HG03442 (cell line): ENCODE measurements at regions not wholly inside any gene's neighbourhood (a gene's known extent, or its start where the extent isn't known, plus 50 kb on each side); places are given as distances from the start of the nearest gene placed in this dataset.
"Not testable (repeated sequence)": the region's sequence is repeated elsewhere in the genome, so short reads cannot be mapped to it uniquely, and the experiment has no call there.

Experiments
- ATAC-seq: cut with Tn5 transposase; IDR thresholded peaks from one replicate; pipeline ENCODE4 v1.9.1; 2021; ENCODE audit warnings: mild to moderate bottlenecking, moderate library complexity; ENCODE audit not compliant: unreplicated experiment

DNA sequence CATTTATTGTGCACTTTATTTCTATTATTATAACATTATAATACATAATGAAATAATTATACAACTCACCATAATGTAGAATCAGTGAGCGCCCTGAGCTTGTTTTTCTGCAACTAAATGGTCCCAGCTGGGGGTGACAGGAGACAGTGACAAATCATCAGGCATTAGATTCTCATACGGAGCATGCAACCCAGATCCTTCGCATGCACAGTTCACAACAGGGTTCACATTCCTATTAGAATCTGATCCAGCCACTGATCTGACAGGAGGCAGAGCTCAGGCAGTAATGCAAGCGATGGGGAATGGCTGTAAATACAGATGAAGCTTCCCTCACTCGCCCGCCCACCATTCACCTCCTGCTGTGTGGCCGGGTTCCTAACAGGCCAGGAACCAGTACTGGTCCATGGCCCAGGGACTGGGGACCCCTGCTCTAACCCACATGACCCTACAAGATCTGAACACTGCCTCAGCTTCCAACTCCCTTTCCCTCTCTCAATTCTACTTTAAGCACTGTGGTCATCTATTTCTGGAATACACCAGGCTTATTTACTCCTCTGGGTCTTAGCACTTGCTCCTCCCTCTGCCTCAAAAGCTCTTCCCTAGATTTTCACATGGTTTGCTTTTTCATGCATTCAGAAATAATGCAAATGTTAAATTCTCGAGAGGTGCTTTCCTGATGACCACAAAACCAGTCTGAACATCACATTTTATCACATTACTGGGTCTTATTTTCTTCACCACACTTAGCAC lies 166.8 kb upstream of the HCCS start:
- no peak for ATAC-seq

DNA sequence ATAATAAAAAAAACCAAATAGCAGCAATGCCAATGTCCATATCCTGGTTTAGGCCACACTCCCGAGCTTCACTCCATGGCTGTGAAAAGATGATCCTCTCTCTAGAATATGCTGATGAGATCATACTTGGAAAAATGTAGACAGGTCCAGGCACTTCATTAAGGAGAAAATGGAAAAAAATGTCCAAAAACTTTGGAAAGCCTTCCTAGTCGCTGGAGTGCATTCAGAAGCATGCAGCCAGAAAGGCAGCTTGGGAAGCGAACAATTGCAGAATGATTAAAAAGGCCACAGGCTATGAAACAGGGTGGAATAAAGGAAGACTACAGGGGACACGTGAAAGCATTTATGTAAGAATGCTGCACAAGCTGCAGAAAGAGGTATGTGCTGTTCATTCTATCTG lies 165.6 kb upstream of the HCCS start:
- ATAC-seq: no peak

DNA sequence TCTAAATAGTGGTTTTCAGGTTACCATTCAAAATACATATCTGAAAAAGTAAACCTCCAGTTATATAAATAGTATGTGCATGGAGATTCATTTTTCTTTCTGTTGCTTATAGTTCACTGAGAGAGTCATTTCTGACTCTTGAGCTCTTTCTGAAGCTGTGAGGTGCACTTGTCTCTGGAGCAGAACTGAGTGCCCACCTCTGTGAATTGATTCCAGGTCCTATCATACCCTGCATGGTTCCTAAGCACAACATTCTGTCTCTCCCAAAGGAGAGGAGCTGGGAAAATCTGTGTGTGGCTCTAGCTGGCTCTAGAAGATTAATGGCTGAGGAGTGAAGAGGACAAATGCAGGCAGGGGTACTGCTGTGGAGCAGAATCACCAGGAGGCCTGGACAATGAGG lies 161.6 kb upstream of the HCCS start:
- no peak for ATAC-seq

DNA sequence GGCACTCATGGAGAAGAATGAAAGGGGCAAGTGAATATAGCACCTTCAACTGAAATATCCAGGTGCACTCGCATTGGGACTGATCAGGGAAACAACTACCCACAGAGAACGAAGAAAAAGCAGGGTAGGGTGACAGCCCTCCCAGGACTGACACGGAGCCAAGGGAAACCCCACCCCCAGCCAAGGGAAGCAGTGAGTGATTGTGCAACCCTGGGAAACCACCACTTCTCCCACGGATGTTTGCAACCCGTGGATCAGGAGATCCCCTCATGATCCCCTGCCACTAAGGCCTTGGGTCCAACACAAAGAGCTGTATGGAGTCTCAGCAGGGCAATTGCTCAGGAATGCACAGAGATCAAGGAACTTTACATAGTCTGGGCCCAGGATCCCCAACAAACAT lies 158.5 kb upstream of the HCCS start:
- no peak for ATAC-seq

DNA sequence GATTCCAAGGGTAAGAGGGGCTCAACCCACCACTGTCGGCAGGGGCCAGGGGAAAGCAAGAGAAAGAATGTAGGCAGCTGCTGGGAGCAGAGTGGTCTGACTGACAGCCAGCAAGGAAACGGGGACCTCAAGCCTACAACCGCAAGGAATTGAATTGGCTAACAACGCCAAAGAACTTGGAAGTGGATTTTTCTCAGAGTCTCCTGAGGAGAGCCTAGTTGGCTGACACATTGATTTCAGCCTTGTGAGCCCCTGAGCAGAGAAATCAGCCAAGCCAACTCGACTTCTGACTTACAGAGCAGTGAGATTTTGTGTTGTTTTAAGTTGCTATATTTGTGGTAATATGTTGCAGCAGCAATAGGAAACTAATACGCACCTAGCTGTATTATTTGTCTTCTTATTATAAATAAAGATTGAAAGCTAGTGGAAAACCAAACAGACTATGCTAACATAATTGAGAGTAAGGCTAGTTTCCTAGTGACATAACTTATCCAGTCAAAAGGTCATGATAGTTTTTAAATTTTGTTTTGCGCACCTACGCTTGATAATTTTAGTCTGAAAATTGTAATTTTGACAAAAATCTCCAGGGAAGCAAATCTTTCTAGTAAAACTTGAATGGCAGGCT lies 145.8 kb upstream of the HCCS start:
- ATAC-seq: no peak

DNA sequence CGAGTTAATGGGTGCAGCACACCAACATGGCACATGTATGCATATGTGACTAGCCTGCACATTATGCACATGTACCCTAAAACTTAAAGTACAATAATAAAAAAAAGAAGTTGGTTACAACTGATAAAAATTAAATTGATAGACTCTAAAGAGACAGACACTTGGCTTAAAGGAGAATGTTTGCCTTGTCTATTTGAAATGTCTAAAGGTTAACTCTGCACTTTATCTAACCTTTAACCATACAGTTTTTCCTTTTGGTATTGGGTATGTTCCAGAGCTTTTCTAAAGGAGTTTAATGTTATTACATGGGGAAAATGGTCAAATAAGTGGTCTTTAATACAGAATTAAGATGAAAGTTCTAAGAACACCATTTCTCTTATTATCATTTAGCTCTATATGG lies 145.1 kb upstream of the HCCS start:
- ATAC-seq: no peak

DNA sequence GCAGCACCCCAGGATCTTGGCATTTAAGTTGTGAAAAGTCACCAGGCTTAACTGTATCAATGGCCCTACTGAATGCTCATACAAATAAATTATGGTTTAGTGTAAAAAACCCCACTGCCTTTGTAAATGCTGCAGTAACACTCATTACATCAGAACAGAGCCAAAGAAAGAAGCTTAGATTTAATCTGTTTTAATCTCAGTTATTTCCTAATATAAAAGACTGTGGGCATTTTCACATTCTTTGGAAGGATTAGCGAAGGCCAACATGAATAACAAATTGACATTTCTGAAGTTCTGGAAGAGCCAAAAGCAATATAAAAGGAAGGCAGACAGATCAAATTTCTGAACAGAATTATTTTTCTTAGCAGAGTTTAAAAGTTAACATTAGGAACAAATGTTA lies 140.0 kb upstream of the HCCS start:
- no peak for ATAC-seq

DNA sequence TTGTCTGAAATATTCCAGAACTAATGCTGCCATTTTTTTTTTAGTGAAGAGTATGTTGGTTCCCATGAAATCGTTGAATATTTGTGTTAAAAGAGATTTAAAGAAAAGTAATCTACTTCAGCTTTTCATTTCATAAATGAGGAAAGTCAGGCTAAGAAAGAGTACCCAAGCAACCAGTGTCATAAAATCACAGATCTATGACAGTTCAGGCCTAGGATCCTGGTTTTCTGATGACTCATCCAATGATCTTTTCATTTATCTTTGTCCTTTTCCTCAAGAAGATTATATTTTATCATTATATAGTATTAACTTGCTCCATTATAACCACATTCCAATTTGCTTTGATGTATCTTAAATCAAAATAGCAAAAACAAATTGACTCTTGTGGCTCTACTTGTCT lies 139.4 kb upstream of the HCCS start:
- ATAC-seq: no peak

DNA sequence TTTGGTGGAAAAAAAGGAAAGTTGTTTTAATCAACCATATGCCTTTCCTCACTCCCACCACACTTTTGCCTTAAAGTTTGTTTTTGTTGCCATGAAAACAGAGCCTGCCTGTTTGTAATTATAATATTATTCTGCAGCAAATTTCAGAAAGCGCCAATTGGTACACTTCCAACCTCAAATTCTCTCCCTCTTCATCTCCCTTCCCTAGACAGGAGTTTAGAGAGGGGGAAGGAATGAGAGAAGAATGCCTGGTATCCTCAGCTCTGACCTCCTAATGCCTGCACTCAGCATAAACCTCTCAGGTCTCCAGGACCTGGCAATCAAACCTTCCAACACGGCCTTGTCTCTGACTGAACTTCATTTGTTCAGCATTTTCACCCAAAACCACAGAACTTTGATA lies 138.4 kb upstream of the HCCS start:
- no peak for ATAC-seq

DNA sequence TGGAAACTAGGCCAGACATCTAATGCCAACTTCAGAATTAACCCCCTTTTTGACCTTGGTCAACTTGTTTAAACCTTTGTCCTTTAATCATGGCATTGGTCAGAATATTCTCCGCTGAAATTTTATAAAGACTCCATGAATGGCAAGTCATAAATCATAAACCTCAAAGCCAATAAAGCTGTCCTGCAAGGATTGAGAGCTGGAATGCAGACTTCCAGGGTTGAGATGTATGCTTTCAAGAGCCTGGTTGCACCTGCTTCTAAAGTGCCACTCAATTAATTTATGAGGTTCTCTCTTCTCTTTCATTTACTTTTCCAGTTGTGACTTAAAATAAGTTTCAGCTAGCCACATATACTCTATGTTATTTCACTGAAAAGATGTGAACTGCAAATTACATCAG lies 136.2 kb upstream of the HCCS start:
- no peak for ATAC-seq

DNA sequence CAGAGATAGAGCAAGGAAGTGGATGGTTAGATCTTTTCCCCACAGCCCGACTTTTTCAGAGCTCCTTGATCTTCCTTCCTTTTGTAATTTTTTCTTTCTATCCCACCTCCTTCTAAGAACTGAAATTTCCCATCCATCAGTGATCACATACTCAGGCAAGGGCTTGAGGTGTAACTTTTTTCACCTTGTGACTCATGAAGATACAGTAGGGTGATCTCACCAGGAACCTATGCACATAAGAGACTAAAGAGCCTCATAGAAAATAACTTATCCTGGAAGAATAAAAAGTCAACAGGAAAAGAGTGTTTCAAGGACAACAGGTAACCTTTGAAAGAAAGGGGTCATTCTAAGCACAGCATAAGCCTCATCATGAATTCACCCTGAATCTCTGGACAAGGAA lies 131.2 kb upstream of the HCCS start:
- ATAC-seq: no peak

DNA sequence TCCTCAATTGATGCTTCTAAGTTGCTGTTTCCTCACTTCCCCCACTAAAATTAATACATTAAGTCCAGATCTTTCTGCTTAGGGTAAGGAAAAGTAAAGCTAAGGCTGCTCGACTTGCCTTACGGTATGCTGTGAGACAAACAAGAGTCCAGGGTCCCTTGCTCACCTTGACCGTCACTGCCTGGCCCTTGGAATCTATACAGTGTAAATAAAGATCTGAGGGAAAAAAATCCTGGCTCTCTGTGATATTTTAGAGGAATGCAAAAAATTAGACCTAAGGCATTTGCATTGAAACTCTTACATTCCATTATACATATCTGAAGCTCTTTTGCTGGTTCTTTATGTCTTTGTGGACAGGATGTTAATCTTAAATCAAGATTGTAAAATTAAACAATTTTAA lies 129.6 kb upstream of the HCCS start:
- ATAC-seq: no peak

DNA sequence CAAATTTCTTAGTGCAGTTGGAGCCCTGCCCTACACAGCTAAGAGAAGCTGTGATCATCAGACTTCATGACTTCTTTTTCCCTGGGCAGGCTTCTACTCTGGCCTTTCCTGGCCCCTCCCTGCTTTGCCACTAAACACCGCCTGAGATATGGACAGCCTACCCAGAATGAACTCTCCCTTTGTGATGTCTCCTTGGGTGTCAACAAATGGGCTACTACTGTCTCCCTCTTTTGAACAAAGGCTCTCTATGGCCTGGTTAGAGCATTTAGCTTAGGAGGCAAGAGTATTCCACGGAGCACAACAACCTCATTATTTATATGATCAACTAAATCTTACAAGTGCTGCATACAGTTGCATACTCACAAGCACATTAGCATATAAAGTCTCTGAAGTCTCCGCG lies 127.6 kb upstream of the HCCS start:
- ATAC-seq: no peak

DNA sequence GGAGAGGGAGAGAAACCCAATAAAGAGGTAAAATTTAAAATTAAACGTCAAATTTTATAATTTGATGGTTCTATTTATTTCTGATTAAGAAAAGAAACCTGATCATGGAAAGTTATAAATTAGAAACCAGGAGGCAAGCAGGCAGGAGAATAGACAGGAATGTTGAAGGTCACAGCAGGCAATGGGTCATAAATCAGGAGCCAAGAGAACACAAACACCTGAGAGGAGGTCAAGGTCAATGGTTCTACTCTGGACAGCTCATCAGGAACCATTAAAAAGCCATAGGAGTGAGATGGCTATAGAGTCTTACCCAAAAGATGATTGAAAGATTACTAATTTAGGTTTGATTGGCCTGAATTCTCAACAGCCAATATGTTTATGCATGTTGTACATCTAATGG lies 126.9 kb upstream of the HCCS start:
- ATAC-seq: no peak

DNA sequence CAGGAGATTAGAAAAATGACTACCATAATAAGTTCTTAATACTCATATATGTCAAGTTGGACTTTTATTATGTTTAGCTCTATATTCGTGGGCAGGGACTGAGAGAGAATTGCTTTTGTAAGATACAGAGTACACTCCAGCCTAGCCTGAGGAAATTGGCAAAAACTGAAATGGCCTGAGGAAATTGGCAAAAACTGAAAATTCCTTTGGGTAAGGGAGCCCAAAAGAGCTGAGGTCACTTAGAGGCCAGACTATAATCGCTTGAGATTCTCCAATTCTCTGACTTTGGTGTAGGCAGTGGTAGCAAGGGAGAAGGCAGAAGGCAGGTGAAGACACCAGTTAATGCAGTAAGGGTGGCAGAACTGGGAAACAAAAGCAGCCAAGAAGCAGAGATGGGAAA lies 124.5 kb upstream of the HCCS start:
- ATAC-seq: no peak

DNA sequence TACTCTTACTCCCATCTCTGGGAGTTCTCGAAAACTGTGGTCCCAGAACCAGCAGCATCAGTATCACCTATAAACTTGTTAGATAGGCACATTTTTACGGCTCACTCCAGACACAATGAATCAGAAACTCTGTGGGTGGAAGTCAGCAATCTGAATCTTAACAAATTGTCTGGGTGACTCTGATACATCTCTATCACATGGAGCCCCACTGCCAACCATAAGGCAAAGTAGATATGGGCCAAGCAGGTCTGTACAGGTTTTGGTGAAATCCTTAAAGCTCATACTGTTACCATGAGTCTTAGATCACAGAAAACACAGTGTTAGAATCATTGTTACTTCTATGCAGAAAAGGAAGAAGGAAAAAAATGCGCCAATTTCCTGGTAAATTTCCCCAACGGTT lies 122.5 kb upstream of the HCCS start:
- ATAC-seq: no peak

DNA sequence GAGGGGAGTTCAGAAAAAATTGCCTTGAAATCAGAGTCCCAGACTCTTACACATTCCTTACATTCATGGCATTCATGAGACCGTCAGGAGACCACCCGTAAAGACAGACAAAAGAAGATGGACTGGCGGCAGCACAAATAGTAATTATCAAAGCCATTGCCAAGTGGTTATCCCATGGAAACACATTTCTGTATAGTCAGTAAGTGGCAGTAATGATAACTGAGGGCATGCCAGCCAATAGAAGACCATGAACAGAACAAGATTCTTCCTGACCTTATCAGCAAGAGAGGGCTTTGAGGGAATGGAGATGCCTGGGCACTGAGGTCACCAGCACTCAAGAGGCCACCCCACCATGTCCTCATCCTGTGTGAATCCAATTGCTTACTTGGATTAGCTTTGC lies 121.7 kb upstream of the HCCS start:
- ATAC-seq: no peak

DNA sequence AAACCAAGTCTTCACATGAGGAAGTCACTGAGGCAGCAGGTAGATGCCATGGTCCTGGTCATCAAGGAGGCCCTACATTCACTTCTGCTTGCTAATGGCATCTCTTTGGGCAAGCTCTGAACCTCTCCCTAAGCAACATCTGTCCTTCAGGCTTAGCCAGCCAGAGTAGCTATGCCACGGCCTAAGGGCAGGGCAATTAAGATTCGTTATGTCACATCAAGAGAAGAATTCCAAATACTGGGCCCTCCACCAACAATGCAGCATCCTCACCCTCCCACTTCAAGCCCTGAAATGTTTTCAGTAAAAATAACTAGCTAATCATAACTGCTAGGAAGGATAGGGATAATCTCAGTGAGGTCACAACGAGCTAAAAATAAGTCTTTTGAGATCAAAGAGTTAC lies 120.7 kb upstream of the HCCS start:
- ATAC-seq: no peak

DNA sequence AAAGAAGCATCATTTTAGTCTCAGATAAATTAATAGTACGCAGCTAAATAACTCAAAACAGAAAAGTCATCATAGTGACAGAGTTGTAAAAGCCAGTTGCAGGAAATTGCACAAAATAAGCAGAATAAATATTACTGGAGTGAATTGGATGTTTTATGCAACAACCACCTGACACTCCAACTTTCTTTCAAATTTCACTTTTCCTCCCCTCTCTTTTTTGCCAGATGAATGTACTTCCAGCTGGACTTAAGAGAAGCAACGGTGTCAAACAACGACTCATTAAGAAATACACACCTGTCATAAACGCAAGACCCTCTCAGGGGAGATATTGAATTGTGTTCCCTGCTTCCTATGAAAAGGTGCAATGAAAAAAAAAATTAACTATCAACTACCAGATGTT lies 120.2 kb upstream of the HCCS start:
- no peak for ATAC-seq

DNA sequence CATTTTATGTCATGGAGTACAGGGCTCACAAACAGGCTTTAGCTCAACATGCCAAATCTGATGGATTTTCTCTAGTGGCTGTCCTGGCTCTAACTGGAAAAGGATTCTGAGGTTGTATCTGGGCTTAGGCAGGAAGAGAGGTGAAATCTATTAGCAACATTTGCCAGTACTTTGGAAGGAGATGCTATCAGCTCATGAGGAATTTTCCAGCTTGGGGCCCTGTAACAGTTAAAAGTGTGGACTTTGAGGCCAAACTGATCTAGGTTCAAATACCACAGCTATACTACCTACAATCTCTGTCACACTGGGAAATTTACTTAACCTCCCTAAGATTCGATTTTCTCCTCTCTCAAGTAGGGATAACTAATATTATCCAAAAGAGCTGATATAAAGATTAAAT lies 119.0 kb upstream of the HCCS start:
- no peak for ATAC-seq

DNA sequence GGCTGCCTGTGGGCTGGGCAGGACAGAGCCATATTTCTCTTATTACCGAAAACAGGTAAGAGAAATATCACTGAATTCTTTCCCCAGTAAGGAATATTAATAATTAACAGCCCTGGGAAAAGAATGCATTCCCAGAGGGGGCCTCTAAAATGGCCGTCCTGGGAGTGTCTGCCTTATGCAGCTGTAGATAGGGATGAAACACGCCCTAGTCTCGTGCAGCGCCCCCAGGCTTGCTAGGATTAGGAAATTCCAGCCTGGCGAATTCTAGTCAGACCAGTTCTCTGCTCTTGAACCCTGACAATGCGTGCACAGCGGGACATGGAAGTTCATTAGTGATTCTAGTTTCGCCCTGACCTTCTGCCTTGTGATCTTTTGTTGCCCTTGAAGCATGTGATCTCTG lies 104.1 kb upstream of the HCCS start:
- ATAC-seq: not testable (repeated sequence)

DNA sequence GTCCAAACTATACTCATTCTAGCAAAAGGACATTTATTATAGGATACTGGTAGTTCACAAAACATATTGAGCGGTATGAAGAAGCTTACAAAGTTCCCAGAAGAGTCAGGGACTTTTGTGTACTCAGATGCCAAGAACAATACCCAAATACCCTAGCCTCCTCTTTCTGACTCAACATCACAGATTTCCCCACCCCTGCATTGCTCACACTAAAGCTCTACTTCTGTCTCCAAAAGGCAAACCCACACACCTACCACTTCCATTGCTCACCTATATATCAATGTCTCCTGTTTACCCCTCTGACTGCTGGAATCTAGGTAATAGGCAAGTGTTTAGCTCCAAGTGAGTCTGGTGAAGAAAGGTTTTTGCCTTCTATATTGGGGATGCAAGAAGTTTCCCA lies 100.7 kb upstream of the HCCS start:
- no peak for ATAC-seq

DNA sequence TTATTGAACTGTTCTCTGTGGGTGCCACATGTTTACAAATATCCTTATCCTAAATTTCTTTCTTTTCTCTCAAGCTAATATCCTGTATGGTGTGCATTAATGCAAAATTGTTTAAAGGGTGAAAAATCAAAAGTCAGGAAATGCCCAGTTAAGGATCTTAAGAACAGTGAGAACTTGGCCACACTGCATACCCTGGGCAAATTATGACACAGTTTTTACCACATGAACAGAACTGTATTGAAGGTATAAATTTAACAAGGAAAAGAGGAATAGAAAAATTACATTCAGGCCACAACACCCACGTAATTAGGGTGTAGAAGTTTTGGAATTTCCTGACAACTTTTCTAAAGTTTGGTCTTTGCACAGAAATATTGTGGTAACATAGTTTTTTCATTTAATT lies 94.4 kb upstream of the HCCS start:
- ATAC-seq: no peak
